ENCODE measurements at regions not wholly inside any gene's neighbourhood (a gene's known extent, or its start where the extent isn't known, plus 50 kb on each side); places are given as distances from the start of the nearest gene placed in this dataset.

GRCh38 chr18:11517704-11518103 lies 91.7 kb upstream of the SLC35G4 start:
- TF ChIP-seq CTCF (conservative IDR thresholded peaks at IDR 0.05) (no peak), ZFX (IDR thresholded peaks at IDR 0.05) (no peak)
